HT-29 (cell line): ENCODE measurements at regions not wholly inside any gene's neighbourhood (a gene's known extent, or its start where the extent isn't known, plus 50 kb on each side); places are given as distances from the start of the nearest gene placed in this dataset.
"Not testable (repeated sequence)": the region's sequence is repeated elsewhere in the genome, so short reads cannot be mapped to it uniquely, and the experiment has no call there.

Source experiments
- DNase-seq: peaks from one replicate; pipeline ENCODE4 v3.0.0-alpha.2; 2015; ENCODE audit warnings: low spot score

- DNase-seq = not testable (repeated sequence)
These were observed 4510.9 kb upstream of the OR11H1 start for GRCh38 chr22:11017108-11017507.

GRCh38 chr22:11020522-11020921, 4507.5 kb upstream of the OR11H1 start:
- DNase-seq = not testable (repeated sequence)

- not testable (repeated sequence) for DNase-seq
These were observed 4501.5 kb upstream of the OR11H1 start for GRCh38 chr22:11026541-11026940.

- DNase-seq = not testable (repeated sequence)
These were observed 4500.9 kb upstream of the OR11H1 start for GRCh38 chr22:11027064-11027463.

- not testable (repeated sequence) for DNase-seq
These were observed 4500.5 kb upstream of the OR11H1 start for GRCh38 chr22:11027532-11027931.

GRCh38 chr22:11028180-11028579, 4499.8 kb upstream of the OR11H1 start:
- not testable (repeated sequence) for DNase-seq

- DNase-seq = not testable (repeated sequence)
These were observed 4498.5 kb upstream of the OR11H1 start for GRCh38 chr22:11029534-11029933.

- DNase-seq = not testable (repeated sequence)
These were observed 4498.0 kb upstream of the OR11H1 start for GRCh38 chr22:11029967-11030366.

GRCh38 chr22:11030571-11031410, 4497.2 kb upstream of the OR11H1 start:
- DNase-seq = not testable (repeated sequence)

- DNase-seq = not testable (repeated sequence)
These were observed 4495.9 kb upstream of the OR11H1 start for GRCh38 chr22:11032115-11032514.

GRCh38 chr22:11034660-11034987, 4493.4 kb upstream of the OR11H1 start:
- not testable (repeated sequence) for DNase-seq

GRCh38 chr22:11035031-11035873, 4492.7 kb upstream of the OR11H1 start:
- peak; percentile 6 for DNase-seq

- DNase-seq = not testable (repeated sequence)
These were observed 4490.7 kb upstream of the OR11H1 start for GRCh38 chr22:11037314-11037713.

GRCh38 chr22:11037814-11038213, 4490.2 kb upstream of the OR11H1 start:
- DNase-seq = not testable (repeated sequence)

GRCh38 chr22:11038786-11039185, 4489.2 kb upstream of the OR11H1 start:
- not testable (repeated sequence) for DNase-seq

GRCh38 chr22:11041416-11041815, 4486.6 kb upstream of the OR11H1 start:
- not testable (repeated sequence) for DNase-seq

GRCh38 chr22:11042116-11042515, 4485.9 kb upstream of the OR11H1 start:
- DNase-seq = no peak

- DNase-seq = not testable (repeated sequence)
These were observed 4484.7 kb upstream of the OR11H1 start for GRCh38 chr22:11043289-11043688.

- not testable (repeated sequence) for DNase-seq
These were observed 4479.1 kb upstream of the OR11H1 start for GRCh38 chr22:11048884-11049283.

GRCh38 chr22:11050226-11050625, 4477.8 kb upstream of the OR11H1 start:
- not testable (repeated sequence) for DNase-seq

GRCh38 chr22:11051401-11052112, 4476.4 kb upstream of the OR11H1 start:
- DNase-seq = not testable (repeated sequence)
